Activated CD4-positive, CD25-positive, alpha-beta regulatory T cell treated with anti-CD3 and anti-CD28 coated beads, Interleukin-2, amount 50 U/mL, for 24 hours (primary cell): ENCODE measurements at regions not wholly inside any gene's neighbourhood (a gene's known extent, or its start where the extent isn't known, plus 50 kb on each side); places are given as distances from the start of the nearest gene placed in this dataset.
"Not testable (repeated sequence)": the region's sequence is repeated elsewhere in the genome, so short reads cannot be mapped to it uniquely, and the experiment has no call there.

ENCODE experiments used
- ATAC-seq, 2 donors: fragments of 150-1000 bp; cut with Tn5 transposase; one replicate each; pipeline ENCODE4 v1.10.0; 2021; ENCODE audit warnings: mild to moderate bottlenecking in 1 of 2, moderate library complexity in 1 of 2

DNA sequence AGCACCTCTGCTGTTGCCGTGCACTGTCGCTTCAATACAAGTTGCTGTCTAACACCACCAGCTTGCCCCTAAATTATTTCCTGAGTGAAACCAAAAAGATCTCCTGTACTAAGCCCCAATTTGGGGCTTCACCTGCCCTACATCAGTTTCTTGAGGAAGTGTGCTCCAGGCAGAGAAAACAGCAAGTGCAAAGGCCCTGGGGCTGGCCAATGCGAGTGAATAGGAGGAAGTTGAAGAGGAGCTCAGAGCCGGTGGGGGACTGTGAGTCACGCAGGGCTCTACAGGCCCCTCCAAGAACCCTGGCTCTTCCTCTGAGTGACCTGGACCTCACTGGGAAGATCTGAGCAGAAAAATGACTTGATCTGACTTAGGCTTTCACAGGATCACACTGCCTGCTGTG is 117.2 kb downstream of the IPO8 start:
- ATAC-seq, result no peak

DNA sequence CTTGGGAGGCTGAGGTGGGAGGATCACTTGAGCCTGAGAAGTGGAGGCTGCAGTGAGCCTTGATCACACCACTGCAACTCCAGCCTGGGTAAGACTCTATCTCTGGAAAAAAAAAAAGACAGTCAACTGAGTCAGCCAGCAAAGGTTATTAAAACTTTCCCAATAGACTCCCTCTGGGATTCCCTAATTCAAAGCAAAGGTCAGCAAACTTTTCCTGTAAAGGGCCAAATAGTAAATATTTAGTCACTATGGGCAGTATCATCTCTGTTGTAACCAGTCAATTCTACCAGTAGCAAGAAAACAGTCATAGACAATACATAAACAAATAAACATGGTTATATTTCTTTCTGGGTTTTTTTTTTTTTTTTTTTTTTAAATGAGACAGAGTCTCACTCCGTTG is 122.5 kb downstream of the IPO8 start:
- ATAC-seq, result no peak

DNA sequence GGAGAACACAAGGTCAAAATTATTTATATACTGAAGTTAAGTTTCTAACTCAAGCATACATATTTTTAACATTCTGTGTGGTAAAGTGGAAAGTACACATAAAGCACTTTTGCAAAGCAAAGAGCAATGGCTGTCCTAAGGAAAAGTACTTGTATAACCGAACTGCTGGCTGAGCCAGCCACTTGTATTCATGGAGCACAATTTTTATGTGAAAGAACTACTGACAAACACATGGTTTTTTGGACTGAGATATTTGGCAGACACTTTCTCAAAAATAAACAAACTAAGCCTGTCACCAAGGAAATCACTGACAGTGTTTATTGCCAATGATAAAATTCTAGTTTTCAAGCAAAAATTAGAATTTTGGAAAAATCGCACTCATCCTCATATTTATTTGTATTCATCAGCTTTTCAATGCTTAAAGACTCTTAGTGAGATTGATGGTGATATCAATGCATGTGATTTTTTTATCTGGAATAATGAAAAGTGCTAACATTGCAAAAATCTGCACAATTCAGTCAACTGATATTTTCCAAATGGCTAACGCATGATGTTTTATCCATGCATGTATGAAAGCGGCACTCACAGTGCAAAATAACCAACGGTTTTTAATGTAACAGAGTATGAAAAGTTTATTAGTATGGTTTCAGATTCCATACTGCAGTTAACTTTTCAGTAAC is 125.3 kb downstream of the IPO8 start:
- ATAC-seq, result no peak

DNA sequence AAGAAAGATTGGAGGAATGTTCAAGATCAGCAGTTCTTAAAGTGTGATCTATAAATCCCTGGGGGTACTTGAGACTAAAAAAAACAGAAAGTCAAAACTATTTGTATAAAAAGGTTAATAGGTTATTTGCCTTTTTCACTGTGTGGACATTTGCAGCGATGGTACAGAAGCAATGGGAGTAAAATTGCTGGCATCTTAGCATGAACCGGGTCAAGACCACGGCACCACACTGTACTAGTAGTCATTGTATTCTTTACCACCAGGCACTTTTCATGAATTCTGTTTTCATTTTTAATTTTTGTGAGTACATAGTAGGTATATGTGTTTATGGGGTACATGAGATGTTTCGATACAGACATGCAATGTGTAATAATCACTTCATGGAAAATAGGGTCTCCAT is 126.2 kb downstream of the IPO8 start:
- no peak for ATAC-seq

DNA sequence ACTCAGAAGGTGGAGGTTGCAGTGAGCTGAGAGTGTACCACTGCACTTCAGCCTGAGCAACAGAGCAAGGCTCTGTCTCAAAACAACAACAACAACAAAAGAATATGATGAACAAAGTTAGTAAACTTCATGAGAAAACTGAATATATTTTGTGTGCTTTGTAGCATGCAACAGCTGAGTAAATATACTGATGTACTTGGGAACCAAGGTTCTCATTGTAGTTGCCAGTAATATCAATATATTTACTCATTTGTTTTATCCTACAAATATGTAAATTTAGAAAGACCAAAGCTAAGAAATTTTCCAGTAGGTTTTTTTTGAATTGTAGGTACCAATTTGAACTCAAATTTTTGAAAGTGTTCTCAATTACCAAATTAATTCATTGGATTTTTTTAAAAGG is 127.2 kb downstream of the IPO8 start:
- no peak for ATAC-seq

DNA sequence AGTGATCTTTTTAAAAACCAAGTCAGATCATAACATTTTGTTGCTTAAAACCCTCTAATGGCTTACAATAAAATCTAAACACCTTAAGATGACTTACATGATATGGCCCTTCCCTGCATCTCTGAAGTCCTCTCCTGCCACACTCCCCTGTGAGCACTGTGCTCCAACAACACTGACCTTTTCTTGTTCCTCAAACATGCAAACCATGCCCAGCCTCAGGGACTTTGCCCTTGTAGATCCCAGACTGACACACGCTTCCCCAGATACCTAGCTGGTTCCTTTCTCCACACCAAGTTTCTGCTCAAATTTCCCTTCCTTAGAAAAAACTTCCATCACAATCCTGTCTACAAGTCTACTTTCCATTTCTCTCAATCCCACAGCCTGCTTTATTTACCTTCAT is 128.6 kb downstream of the IPO8 start:
- no peak for ATAC-seq

DNA sequence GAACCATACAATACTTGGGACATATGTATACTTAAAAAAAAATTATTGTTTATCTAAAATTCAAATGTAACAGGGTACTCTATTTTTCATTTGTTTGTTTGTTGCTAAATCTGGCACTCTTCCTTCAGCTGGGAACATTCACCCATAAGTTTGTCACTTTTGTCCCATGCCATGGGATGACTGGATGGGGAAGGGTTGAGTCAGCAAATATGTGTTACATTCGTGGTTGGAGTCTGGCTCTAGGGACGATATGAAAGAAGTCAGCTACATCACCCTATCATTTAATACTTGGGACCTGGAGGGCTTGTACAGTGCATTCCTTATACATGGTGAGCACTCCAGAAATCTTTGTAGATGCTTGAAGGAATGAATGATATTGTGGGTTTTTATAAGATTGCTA is 131.3 kb downstream of the IPO8 start:
- ATAC-seq, result no peak

DNA sequence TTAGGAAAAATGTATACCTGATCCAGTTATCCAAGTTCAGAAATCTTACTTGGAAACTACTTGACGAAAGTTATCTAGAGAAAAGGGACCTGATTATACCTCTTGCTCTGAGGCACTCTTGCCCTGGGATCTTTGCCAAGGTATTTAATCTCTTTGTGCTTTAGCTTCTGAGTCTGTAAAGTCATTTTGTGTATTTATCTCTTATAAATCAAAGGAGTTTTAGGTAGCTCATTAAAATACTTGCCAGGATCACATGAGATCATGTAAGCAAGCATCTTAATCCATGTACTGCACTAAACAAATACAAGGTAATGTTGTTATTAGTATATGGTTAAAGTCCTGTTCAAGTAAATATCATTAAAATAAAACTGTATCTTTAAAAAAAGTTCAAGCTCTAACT is 147.5 kb downstream of the IPO8 start:
- no peak for ATAC-seq

DNA sequence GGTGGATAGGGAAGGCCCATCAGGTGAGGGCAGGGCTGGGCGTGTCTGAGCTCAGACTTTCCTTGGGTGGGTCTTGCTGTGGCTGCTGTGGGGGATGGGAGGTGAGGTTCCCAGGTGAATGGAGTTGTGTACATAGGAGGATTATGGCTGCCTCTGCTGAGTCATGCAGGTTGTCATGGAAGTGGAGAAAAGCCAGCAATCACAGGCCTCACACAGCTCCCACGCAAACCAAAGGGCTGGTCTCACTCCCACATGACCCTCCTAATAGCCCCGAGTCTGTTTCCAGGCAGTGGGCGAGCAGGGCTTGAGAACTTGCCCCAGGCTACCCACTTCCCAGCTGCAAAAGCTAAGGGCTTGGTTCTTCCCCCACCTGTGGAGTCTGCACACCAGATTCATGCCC is 149.5 kb downstream of the IPO8 start:
- ATAC-seq, result no peak

DNA sequence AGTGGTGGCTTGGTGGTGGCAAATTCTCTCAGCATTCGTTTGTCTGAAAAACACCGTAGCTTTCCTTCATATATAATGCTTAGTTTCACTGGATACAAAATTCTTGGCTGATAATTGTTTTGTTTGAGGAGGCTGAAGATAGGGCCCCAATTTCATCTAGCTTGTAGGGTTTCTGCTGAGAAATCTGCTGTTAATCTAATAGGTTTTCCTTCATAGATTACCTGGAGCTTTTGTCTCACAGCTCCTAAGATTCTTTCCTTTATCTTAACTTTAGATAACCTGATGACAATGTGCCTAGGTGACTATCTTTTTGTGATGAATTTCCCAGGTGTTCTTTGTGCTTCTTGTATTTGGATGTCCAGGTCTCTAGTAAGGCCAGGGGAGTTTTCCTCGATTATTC is 151.0 kb downstream of the IPO8 start:
- ATAC-seq, result not testable (repeated sequence)

DNA sequence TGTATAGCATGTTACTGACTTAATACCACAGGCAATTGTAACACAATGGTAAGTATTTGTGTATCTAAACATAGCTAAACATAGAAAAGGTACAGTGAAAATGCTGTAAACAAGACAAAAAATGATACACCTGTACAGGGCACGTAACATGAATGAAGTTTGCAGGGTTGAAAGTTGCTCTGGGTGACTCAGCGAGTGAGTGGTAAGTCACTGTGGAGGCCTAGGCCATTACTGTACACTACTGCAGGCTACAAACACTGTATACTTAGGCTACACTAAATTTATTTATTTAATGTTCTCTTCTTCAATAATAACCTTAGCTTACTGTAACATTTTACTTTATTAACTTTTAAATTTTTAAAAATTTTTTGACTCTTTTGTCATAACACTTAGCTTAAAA is 158.4 kb downstream of the IPO8 start:
- no peak for ATAC-seq

DNA sequence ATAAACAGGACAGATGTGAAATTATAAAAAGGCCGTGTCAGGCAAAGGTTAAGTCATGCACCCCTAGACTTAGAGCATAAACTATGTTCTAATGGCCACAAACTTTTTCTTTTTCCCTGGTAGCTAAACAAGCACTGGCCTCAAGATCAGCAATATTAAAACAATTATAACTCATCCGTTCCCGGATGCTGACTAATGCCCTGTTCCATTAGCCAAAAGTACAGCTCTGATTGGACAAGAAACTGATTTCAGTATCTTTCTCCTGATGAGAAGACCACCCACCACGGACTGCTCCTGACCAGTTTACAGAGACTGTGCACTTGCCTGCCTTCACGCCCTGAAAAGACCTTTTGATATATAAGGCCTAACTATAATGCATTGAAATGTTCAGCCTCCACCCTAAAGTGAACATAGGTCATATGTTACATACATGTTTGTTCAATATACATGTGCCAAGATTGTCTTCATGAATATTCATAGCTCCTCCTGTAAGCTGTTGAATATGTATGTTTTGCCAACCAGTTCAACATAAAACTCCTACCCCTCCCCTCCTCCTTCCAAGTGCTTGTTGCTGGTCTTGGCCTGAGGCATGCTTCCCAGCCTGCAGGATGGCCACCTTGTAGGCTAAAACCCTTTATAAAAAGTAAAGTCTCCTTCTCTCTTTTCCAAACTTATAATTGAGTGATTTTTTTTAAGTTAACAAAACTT is 162.0 kb downstream of the IPO8 start:
- no peak for ATAC-seq

DNA sequence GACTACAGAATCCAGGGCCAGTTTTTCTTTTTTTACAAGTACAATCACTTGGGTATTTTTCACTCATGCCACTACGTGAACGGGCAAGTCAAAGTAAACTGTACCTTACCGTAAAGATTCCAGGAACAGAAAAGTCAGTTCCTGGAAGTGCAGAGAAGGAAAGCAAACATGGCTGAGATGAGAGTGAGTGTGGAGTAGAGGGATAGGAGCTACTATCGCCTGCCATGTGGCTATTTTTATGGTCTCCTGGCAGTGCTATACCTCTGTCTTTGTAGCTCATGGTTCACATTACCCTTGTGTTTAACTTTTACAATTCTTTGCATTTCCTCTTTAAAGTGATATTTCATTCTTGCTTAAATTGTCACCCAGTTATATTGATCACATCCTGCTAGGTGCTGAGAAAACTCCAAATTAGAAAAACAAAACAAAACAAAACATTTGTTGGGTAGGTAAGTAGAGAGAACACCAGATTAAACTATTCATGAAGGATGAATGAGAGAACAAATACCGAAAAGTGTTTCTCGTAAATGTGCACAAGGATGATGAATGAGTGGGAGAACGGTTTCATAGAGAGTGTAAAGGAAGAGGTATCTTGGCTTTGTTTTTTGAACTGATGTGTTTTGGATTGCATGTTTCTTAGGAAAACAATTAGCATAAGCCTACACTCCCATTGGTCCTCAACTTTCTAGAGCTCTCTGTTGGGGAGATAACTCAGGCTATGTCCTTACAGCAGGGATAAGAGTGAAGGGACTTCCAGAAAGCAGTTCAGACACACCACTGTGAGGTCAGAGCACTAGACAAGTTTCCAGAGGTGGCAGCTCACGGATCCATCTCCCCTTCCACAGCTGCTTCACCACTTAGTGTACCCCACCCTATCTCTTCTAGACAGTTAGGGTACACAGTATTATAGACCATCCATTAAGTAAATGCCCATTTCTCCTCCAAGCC is 163.7 kb downstream of the IPO8 start:
- no peak for ATAC-seq

DNA sequence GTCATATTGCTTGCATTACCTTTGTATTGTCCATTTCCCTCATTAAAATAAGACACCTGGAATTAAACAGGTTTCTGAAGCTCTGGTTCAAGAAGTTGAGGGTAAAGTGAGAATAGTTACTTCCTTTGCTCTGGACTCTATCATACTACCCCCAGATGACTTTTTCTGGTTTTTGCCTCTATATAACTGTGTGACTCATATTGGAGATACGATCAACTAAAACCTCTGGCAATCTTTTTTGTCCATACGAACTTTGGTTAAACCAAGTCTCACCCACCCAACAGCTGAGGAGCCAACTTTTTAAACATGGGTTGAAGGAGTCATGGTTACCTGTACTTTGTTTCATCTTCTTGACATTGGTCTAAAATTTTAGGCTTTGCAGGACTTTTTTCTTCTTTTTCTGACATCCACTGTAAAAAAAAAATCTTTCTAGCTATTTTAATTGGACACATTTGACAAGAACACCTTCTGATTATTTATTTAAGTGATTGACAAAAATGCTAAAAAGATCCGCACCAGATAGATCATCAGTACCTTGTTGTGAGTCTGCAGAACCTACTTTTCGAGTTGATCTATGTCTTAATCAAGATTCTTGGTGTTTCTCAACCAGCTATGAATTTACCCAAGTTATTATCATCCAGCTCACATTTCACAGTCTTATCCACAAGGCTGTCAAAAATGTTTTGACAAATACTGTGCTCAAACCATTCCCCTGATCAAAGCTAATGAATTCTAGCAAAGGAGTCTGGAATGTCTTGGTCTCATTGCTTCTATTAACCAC is 166.0 kb downstream of the IPO8 start:
- ATAC-seq, result no peak

DNA sequence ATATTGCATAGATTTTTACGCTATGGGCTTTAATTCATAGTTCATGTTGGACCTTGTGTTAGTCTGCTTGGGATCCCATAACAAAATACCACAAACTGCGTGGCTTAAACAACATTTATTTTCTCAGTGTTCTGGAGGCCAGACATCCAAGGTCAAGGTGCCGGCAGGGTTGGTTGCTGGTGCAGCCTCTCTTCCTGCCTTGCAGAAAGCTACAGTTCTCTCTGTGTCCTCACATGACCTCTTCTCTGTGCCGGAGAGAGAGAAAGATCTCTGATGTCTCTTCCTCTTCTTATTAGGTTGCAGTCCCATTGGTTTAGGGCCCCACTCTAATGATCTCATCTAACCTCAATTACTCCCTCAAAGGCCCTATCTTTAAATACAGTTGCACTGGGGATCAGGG is 170.5 kb downstream of the IPO8 start:
- no peak for ATAC-seq

DNA sequence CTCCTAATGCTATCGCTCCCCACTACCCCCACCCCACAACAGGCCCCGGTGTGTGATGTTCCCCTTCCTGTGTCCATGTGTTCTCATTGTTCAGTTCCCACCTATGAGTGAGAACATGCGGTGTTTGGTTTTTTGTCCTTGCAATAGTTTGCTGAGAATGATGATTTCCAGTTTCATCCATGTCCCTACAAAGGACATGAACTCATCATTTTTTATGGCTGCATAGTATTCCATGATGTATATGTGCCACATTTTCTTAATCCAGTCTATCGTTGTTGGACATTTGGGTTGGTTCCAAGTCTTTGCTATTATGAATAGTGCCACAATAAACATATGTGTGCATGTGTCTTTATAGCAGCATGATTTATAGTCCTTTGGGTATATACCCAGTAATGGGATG is 175.4 kb downstream of the IPO8 start:
- not testable (repeated sequence) for ATAC-seq

DNA sequence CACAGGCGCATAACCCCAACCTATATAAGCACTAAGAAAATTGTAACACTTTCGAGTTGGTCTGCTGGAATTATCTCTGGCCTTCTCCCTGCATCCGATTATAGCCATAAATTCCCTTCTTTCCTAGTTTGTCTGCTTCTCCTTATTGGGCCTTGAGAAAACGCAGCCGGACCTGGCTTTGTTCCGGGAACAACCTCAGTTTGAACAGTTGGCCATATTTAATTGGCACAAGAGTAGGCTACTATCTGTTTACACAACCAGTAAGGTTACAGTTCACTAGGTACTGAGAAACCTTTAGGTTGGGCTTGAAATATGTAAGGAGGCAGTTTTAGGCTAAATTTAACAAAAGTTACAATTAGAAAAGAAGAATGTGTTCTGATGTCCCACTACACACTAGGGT is 176.1 kb downstream of the IPO8 start:
- ATAC-seq, result no peak

DNA sequence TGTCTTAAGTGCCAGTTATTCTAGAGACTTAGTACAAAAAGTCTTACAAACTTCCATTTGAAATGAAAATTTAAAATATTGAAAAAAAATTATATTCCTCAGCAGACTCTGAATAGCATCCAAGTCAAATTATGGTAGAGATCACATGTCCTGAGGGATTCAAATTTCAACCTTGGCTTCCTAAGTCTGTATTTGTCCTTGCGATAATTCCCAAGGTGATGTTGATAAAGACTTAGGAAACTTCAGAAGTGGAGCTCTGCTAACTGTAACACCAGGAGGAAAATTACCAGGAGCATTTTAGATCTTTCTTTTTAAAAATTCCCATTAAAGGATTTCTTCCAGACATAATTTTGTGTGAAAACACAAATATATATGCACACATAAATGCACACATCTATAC is 178.3 kb downstream of the IPO8 start:
- no peak for ATAC-seq

DNA sequence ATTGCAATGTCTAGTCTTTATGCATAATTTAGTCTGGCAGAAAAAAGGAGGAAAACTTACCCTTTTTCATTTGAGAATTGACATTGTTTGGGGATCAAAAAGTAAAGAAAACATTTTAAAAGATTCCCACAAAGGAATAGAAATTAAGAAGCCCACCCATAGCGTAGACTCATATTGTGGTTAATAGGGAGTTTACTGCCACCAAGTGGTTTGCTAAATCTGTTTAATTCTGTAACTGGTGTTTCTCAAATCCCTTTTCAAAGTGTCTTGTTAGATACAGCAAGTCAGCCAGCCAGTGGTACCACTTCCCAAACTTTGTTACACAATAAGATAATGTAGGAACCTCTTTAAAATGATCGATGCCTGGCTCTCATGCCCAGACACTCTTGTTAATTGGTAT is 180.3 kb downstream of the IPO8 start:
- no peak for ATAC-seq

DNA sequence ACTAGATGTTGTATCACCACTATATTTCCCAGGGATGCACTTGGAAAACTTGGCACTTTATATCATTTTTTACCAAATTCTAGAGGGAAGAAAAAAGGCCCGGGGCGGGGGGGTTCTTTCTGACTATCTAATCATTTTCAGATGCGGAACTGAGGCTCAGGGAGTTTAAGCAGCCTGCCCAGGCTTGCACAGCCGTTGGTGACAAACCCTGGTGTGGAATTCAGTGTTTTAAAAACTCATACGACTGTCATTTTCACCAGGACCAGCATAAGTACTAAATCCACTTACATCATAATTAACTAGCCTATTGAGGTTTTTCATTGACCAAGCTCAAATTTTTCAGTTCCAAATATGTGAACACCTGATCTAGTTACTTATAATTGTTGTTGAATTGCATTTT is 181.0 kb downstream of the IPO8 start:
- no peak for ATAC-seq

DNA sequence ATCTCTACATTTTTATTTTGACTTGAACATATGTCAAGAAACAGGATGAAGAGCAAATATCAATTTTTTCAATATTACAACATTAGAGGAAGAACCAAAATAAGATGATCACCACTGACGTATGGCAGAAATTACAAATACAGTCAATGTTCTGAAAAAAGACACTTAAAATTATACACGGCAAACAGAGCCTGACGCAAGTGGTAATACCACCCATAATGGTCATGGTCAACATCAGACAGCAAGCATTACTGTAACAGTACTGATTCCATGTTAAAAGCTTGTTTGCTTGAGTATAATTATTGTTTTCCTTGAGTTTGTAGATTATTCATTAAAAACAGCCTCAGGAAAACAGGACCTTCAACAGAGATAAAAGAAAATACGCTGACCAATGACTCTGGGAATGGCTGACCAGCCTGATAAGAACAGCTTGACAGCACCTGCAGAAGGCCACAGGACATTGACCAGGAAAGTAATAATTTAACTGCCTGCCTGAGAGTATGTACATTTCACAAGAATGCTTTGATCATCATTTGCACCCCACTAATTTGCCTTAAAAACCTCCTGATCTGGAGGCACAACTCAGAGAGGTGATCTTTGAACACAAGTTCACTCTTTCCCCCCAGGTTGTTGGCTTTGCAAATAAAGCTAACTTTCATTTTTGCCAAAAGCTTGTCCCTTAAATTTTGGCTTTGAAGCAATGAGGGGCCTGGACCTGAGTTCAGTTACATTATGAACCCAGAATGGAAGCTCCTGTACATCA is 187.3 kb downstream of the IPO8 start:
- no peak for ATAC-seq

DNA sequence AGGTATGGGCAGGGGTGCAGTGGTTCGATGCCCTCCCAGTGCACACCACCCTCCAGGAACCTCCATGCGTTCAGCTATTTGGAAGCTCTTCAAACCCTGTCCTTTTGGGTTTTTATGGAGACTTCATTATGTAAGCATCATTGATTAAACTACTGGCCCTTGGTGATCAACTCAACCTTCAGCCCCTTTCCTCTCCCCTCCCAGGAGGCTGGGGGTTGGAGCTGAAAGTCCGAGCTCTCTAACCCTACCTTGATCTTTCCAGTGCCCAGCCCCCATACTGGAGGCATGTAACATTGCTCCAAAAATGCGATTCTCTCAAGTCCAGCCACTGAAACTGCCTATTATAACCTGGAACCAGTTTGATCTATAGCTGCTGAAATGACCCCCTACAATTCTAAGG is 188.1 kb downstream of the IPO8 start:
- ATAC-seq, result no peak
